ENCODE measurements at regions not wholly inside any gene's neighbourhood (a gene's known extent, or its start where the extent isn't known, plus 50 kb on each side); places are given as distances from the start of the nearest gene placed in this dataset.
"Not testable (repeated sequence)": the region's sequence is repeated elsewhere in the genome, so short reads cannot be mapped to it uniquely, and the experiment has no call there.

GRCh38 chr9:7456793-7457530 lies 342.6 kb downstream of the DMAC1 start:
- no peak for DNase-seq

DNA sequence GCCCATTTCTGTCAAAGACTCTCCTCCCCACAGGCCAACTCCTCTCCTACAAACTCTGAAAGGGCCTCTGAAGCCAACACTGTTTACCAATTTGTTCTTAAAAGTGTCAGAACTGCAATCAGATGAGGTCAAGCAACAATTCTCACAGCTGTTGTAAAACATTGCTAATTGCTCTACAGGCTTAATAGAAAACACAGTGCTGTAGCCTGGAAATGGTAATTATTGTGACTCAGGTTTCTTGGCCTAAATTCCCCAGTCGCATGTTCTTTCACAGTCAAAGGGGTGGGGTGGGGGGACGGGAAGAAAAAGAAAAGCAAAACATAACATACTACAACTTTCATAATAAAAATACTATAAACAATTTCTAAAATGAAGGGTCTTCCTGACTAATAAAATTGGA lies 343.2 kb downstream of the DMAC1 start:
- DNase-seq, result no peak

GRCh38 chr9:7454624-7455023 lies 345.0 kb downstream of the DMAC1 start:
- DNase-seq, result no peak

DNA sequence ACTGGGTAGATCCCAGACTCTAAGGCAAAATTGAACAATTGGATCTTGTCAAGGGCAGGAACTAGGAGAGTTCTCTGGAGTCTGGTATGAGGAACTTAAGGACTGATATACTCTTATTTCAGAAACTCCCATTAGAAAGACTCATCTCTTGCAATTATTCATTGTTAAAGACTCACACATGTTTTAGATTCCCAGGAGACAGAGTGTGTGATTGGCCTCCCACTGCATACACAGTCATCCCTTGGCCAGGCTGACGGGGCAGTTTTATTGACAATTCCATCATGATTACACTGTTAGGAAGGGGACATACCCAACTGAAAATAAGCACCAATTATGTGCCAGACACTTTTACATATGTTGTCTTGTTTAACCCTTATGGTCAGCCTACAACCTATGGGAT lies 347.2 kb downstream of the DMAC1 start:
- no peak for DNase-seq

DNA sequence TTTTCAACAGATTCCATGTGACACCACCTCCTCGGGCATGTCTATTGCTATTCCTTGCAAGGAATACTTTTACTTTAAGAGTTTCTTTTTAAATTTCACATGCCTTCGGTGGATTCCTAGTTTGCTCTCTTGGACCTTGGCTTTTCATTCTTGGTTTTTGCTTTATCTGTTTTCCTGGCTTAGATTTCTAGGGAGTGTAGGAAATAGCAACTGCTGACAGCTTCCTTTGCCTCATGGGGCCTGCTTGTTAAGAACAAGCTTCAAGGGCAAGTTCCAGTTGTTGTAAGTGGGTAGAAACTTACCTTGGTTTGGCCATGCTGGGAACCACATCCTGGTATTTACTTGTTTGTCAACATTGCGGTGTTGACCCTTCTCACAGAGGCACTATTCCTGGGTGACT lies 348.5 kb downstream of the DMAC1 start:
- DNase-seq, result no peak

- DNase-seq, result no peak
These were observed 356.0 kb downstream of the DMAC1 start for GRCh38 chr9:7443541-7443940.

- no peak for DNase-seq
These were observed 360.1 kb downstream of the DMAC1 start for GRCh38 chr9:7439355-7439995.

DNA sequence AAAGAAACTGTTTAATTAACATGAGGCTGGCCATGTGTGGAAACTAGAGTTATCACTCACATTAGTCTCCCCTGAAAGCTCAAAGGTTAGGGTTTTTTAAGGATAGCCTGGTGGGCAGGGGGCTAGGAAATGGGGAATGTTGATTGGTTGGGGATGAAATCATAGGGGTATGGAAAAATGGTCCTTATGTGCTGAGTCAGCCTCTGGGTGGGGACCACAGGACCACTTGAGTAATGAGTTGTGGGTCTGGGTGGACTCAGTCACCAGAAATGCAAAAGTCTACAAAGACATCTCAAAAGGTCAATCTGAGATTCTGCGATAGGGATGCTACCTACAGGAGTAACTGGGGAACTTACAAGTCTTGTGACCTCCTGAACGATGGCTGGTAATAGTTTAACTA lies 362.8 kb downstream of the DMAC1 start:
- no peak for DNase-seq

- no peak for DNase-seq
These were observed 365.9 kb downstream of the DMAC1 start for GRCh38 chr9:7433508-7434292.

DNA sequence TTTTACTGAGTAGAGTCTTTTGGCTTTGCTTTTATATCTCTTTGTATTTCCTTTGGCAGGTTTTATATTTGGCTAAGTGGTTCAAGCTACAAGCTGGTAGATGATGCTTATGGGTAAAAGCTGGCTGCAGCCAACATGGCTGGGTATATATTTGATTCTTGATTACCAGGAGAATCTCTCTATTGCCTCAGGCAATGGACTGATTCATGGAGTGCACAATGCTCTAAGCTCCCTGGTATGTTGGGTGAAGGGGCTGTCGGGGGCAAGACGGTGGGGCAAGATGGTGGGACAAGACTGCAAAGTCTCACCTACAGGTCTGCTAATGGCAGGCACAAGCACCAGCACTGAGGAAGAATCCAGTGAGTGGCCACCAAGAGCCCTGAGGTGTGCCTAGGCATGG lies 366.6 kb downstream of the DMAC1 start:
- no peak for DNase-seq

GRCh38 chr9:7417397-7417796 lies 382.2 kb downstream of the DMAC1 start:
- DNase-seq, result not testable (repeated sequence)

- no peak for DNase-seq
These were observed 383.7 kb downstream of the DMAC1 start for GRCh38 chr9:7415836-7416235.

DNA sequence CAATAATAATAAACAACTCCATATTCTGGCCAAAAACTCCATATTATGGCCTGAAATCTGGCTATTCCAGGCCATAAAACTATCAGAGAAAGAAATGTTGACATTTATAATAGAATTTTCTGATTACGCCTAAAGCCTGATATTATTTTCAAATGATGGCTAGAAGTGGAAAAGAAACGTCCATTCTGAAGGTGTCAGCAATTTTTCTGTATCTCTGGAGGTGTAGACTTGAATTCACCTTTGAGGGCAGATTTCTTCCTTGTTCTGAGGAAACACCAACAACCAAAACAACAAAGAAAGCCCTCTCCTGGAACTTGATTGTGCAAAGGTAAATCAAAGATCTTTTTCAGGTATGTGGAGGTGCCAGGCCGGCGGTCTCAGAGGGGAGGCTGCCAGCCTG lies 390.7 kb downstream of the DMAC1 start:
- DNase-seq, result no peak

- no peak for DNase-seq
These were observed 392.3 kb downstream of the DMAC1 start for GRCh38 chr9:7407246-7407645.

GRCh38 chr9:7405924-7406604 lies 393.5 kb downstream of the DMAC1 start:
- DNase-seq, result no peak

GRCh38 chr9:7403839-7404487 lies 395.6 kb downstream of the DMAC1 start:
- DNase-seq, result no peak

- DNase-seq, result no peak
These were observed 396.6 kb downstream of the DMAC1 start for GRCh38 chr9:7403028-7403389.

DNA sequence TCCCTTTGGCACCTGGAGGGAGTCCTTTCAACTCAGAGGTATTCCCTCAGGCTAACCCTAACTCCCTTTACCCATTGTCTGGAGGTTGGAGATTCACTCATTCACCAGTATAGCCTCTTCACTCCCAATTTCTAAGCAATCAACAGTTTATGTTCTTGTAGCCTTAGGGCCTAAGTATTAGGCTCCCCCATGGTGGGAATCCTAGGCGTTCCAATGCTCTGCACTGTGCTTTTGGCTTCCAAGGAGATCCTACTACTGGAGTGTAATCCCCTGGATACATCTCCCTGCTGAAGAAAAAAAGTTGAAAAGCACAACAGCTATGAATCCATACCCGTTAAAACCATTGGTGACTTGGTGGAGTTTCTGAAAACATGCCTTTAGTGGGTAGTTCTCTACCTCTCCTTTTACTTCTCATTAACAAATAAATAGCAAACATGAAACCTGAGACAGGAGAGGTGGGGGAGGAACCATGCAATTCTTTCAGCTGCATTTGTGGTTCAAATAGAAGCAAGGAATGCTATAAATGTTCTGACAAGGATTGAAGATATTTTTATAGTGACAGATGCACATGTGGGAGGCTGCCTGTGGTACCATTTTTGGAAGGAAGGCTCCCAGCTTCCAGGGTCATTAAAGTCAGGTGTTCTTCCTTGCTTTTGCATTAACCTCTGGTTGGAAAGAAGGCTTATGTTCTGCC lies 397.1 kb downstream of the DMAC1 start:
- DNase-seq, result no peak

GRCh38 chr9:7401116-7401515 lies 398.5 kb downstream of the DMAC1 start:
- DNase-seq, result no peak

DNA sequence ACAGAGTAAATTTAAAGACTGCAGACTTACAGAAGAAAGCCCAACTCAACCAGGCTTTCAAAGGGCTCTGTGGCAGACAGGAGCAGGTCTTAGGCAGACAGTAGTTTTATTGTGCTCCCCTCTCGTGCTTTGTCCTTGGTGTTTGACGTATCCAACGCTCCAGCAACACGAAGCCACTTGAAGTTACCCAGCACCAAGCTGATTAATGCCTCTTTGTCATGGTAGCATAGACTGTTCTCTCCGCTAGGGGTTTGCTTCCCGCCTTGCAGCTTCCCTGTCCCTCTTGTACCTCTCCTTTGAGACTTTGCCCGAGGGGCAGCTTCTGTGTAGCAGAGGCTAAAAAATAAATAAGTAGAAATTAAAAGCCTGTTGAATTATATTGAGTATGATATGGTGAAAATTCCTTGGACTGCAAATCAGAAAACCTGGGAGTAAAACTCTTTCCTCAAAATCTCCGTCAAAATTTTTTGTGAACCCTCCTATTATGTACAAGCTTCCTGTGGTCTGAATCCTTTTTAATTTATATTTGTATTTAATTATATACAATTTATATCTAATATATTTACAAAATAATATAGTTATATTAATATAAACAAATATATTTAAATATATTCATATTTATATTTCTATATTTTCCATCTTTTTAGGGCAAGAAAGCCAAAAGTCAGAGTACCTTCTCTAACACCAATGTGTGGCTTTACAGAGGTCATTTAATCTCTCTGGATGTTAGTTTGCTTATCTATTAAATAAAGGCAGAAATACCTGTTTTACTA lies 405.4 kb downstream of the DMAC1 start:
- no peak for DNase-seq

- DNase-seq, result no peak
These were observed 407.4 kb downstream of the DMAC1 start for GRCh38 chr9:7392148-7392547.

DNA sequence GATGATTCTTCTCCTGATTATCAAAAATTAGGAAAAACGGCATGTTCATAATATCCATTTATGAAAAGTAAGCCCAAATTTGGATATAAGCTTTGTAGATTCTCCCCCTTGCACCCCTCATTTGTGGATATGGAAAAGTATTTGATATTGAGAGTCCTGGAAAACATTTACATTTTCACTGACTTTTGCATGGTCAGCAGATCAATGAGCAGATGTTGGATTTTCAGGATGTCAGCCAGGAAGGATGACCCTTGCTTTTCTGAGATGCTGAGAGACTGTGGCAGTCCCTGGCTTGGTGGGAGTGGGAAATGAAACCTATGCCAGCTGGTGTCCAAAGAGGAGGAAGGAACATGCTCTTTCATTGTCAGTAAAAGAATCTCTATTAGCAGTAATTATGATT lies 410.8 kb downstream of the DMAC1 start:
- DNase-seq, result no peak
